ENCODE measurements at regions not wholly inside any gene's neighbourhood (a gene's known extent, or its start where the extent isn't known, plus 50 kb on each side); places are given as distances from the start of the nearest gene placed in this dataset.
"Not testable (repeated sequence)": the region's sequence is repeated elsewhere in the genome, so short reads cannot be mapped to it uniquely, and the experiment has no call there.

- TF ChIP-seq, protein P1, sequence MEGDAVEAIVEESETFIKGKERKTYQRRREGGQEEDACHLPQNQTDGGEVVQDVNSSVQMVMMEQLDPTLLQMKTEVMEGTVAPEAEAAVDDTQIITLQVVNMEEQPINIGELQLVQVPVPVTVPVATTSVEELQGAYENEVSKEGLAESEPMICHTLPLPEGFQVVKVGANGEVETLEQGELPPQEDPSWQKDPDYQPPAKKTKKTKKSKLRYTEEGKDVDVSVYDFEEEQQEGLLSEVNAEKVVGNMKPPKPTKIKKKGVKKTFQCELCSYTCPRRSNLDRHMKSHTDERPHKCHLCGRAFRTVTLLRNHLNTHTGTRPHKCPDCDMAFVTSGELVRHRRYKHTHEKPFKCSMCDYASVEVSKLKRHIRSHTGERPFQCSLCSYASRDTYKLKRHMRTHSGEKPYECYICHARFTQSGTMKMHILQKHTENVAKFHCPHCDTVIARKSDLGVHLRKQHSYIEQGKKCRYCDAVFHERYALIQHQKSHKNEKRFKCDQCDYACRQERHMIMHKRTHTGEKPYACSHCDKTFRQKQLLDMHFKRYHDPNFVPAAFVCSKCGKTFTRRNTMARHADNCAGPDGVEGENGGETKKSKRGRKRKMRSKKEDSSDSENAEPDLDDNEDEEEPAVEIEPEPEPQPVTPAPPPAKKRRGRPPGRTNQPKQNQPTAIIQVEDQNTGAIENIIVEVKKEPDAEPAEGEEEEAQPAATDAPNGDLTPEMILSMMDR (conservative IDR thresholded peaks at IDR 0.05; ENCODE audit: low read length), result not testable (repeated sequence)
- not testable (repeated sequence) for TF ChIP-seq EZH2phosphoT487 (IDR thresholded peaks at IDR 0.05; ENCODE audit: borderline replicate concordance)
Observed at GRCh38 chr16:29182940-29183868, 198.4 kb downstream of the LAT start.

Data from Loucy (cell line).